Natural killer cell (primary cell): ENCODE measurements at regions not wholly inside any gene's neighbourhood (a gene's known extent, or its start where the extent isn't known, plus 50 kb on each side); places are given as distances from the start of the nearest gene placed in this dataset.

ENCODE experiments used
- ATAC-seq, 3 donors: fragments of 150-1000 bp in 2 of 3; fragments of 200-7000 bp in 1 of 3; cut with Tn5 transposase; 1 replicate in 1 of 3; 2 replicates in 2 of 3; pipeline ENCODE4 v1.10.0; 2021; ENCODE audit warnings: mild to moderate bottlenecking in 2 of 3, moderate library complexity in 2 of 3
- DNase-seq, 2 donors: peaks; one replicate each; pipeline versions ENCODE4 v3.0.0 to v3.0.0-alpha.2; 2013 to 2021; ENCODE audit warnings: mixed read lengths in 1 of 2
- H3K27ac ChIP-seq: one replicate; pipeline ENCODE4 v1.5.1; 2013; ENCODE audit warnings: mild to moderate bottlenecking, low read length
- H3K27me3 ChIP-seq: one replicate; pipeline ENCODE4 v1.6.1; 2013; ENCODE audit warnings: low read length; ENCODE audit not compliant: control insufficient read depth, insufficient read depth
- H3K36me3 ChIP-seq: one replicate; pipeline ENCODE4 v1.6.1; 2013; ENCODE audit warnings: low read length; ENCODE audit not compliant: control insufficient read depth, insufficient read depth
- H3K4me1 ChIP-seq: one replicate; pipeline ENCODE4 v1.6.1; 2013; ENCODE audit warnings: low read length; ENCODE audit not compliant: control insufficient read depth, insufficient read depth
- H3K4me3 ChIP-seq: one replicate; pipeline ENCODE4 v1.5.1; 2013; ENCODE audit warnings: low read length
- H3K9me3 ChIP-seq: one replicate; pipeline ENCODE4 v1.6.1; 2013; ENCODE audit warnings: low read length; ENCODE audit not compliant: control insufficient read depth, insufficient read depth
- H3K27ac Mint-ChIP-seq, 2 donors: one replicate each; pipeline ENCODE4 v1.8.0; 2022; ENCODE audit warnings: mild to moderate bottlenecking in 2 of 2, mixed read lengths in 2 of 2, moderate library complexity in 1 of 2
- H3K27me3 Mint-ChIP-seq, 2 donors: one replicate each; pipeline ENCODE4 v1.8.0; 2022; ENCODE audit warnings: low read depth in 2 of 2, mixed read lengths in 2 of 2
- H3K36me3 Mint-ChIP-seq: one replicate; pipeline ENCODE4 v1.8.0; 2022; ENCODE audit warnings: mixed read lengths
- H3K4me1 Mint-ChIP-seq, 2 donors: one replicate each; pipeline ENCODE4 v1.8.0; 2022; ENCODE audit warnings: mixed read lengths in 2 of 2
- H3K4me3 Mint-ChIP-seq: one replicate; pipeline ENCODE4 v1.8.0; 2022; ENCODE audit warnings: mild to moderate bottlenecking, moderate library complexity, mixed read lengths
- H3K9me3 Mint-ChIP-seq, 2 donors: one replicate each; pipeline ENCODE4 v1.8.0; 2022; ENCODE audit warnings: mixed read lengths in 2 of 2
- WGBS: methylation state at CpG from one replicate; pipeline ENCODE4 v1.1.7; 2013; ENCODE audit warnings: missing lambda C conversion rate; ENCODE audit not compliant: insufficient coverage; 5-methylcytosine and 5-hydroxymethylcytosine counted together
- intact Hi-C: fragments of 100-400 bp; cut with micrococcal nuclease; formaldehyde crosslinking; loops from one replicate; pipeline ENCODE4 v1.14.2; 2022
- TF ChIP-seq, protein P1 (sequence below): fragments of 200-600 bp; IDR thresholded peaks from one replicate; pipeline ENCODE4 v1.8.0; 2022; ENCODE audit warnings: antibody characterized with exemption

DNA sequence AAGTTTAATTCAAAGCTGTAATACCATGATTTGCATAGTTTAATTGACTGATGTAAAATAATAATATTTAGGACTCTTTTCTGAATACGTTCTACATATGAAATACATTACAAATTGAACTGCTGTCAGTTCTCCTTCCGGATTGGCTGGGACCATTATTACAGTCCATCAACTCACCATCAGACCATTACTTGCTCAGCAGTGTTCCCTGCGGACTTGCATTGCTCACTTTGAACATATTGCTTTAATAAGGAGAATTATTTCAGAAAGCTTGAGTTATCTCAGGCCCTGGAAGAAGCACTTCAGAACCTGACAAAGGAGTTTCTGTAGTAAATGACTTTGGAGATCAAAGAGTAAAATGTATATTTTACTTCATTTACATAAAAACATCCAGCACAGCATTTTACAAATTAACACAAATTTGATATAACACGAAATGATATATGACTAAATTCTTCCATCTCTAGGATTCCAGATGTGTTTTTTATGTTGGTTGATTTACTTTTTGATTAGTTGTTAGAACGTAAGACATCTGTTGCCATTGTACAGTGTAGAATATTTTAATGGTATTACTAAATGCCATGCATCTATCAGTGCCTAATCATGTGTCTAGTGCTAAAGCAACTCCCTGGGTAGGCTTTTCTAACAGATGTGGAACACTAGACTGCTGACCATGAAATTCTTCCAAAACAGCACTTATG is 418.5 kb upstream of the SEMA3A start:
- Mint-ChIP-seq H3K4me3 (no peak overlapping the region), H3K4me1 (no peaks in the 10 kb centered on the region), H3K27ac (no peak overlapping the region), H3K36me3 (peaks cover 7% of the 10 kb centered on the region), H3K27me3 (no peaks in the 10 kb centered on the region), H3K9me3 (peaks cover 13 to 14% of the 10 kb centered on the region in 2 donors)
- Histone ChIP-seq H3K27me3 (no peaks in the 10 kb centered on the region), H3K27ac (no peak overlapping the region), H3K36me3 (no peaks in the 10 kb centered on the region), H3K4me3 (no peak overlapping the region), H3K4me1 (no peaks in the 10 kb centered on the region), H3K9me3 (peaks cover 3% of the 10 kb centered on the region)
- intact Hi-C loops = no loop called here
- TF ChIP-seq, protein P1, sequence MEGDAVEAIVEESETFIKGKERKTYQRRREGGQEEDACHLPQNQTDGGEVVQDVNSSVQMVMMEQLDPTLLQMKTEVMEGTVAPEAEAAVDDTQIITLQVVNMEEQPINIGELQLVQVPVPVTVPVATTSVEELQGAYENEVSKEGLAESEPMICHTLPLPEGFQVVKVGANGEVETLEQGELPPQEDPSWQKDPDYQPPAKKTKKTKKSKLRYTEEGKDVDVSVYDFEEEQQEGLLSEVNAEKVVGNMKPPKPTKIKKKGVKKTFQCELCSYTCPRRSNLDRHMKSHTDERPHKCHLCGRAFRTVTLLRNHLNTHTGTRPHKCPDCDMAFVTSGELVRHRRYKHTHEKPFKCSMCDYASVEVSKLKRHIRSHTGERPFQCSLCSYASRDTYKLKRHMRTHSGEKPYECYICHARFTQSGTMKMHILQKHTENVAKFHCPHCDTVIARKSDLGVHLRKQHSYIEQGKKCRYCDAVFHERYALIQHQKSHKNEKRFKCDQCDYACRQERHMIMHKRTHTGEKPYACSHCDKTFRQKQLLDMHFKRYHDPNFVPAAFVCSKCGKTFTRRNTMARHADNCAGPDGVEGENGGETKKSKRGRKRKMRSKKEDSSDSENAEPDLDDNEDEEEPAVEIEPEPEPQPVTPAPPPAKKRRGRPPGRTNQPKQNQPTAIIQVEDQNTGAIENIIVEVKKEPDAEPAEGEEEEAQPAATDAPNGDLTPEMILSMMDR = no peak
- 87% methylated on average over 3 of the region's 5 CpGs for WGBS
- DNase-seq (no peak), ATAC-seq (no peak)

GRCh38 chr7:84611391-84611790 is 416.8 kb upstream of the SEMA3A start:
- no peak overlapping the region for H3K27ac ChIP-seq
- Mint-ChIP-seq H3K4me1 (no peaks in the 10 kb centered on the region), H3K9me3 (peaks cover 8 to 12% of the 10 kb centered on the region in 2 donors), H3K36me3 (no peaks in the 10 kb centered on the region), H3K27me3 (no peaks in the 10 kb centered on the region), H3K27ac (no peak overlapping the region), H3K4me3 (no peak overlapping the region)
- TF ChIP-seq, protein P1 = no peak
- no peaks in the 10 kb centered on the region for H3K27me3 ChIP-seq
- intact Hi-C loops = no loop called here
- no peaks in the 10 kb centered on the region for H3K4me1 ChIP-seq
- H3K4me3 ChIP-seq = no peak overlapping the region
- H3K36me3 ChIP-seq = no peaks in the 10 kb centered on the region
- ATAC-seq = no peak
- no peaks in the 10 kb centered on the region for H3K9me3 ChIP-seq
- no peak for DNase-seq
- WGBS = 83% methylated on average over 1 of the region's 2 CpGs

DNA sequence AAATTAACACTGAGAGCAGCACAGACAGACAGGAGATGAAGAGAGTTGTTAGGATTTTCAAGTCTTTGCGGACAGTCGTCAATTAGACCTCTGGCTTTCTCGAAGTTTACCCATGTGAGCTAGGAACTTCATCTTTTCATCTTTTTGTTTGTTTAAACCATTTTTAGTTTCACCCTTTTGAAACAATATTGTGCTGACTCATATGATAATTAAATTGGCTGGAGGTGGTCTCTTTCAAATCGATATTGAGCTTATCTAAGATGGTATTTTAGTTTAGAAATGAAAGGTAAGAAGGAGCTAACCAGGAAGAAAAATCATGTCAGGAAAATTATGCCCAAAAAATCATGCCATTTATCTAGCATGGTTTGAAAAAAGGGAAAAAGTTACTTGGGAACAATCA is 415.8 kb upstream of the SEMA3A start:
- ATAC-seq (no peak), DNase-seq (no peak)
- Mint-ChIP-seq H3K36me3 (no peaks in the 10 kb centered on the region), H3K27me3 (no peaks in the 10 kb centered on the region), H3K9me3 (peaks cover 7 to 12% of the 10 kb centered on the region in 2 donors), H3K27ac (no peak overlapping the region), H3K4me1 (no peaks in the 10 kb centered on the region), H3K4me3 (no peak overlapping the region)
- H3K36me3 ChIP-seq = no peaks in the 10 kb centered on the region
- H3K4me1 ChIP-seq = no peaks in the 10 kb centered on the region
- WGBS = 85% methylated on average over 4 of the region's 4 CpGs
- TF ChIP-seq, protein P1 = no peak
- intact Hi-C loops = no loop called here
- H3K9me3 ChIP-seq = no peaks in the 10 kb centered on the region
- H3K27ac ChIP-seq = no peak overlapping the region
- no peak overlapping the region for H3K4me3 ChIP-seq
- no peaks in the 10 kb centered on the region for H3K27me3 ChIP-seq

DNA sequence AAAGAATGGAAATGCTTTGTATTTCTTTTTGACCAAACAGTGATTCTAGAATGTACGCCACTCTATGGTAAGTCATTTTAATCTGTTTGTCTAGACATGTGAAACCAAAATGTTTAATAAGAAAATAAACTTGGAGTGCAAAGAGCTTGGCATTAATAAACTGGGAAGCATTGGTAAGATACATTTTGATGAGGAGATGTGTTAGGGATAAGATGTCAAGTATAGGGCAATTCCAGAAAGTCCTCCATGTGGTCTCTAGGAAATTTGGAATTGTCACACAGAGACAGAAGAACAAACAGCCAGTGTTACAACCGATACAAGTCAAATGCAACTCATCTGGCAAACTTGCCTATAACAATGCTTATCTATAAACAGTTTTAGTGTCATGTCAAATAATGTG is 410.7 kb upstream of the SEMA3A start:
- no peaks in the 10 kb centered on the region for H3K27me3 Mint-ChIP-seq
- intact Hi-C loops = no loop called here
- 77% methylated on average over 1 of the region's 2 CpGs for WGBS

More for the DNA sequence above, 410.7 kb upstream of the SEMA3A start:
- Histone ChIP-seq H3K27me3 (no peaks in the 10 kb centered on the region), H3K4me1 (no peaks in the 10 kb centered on the region), H3K9me3 (peaks cover 8% of the 10 kb centered on the region), H3K27ac (no peak overlapping the region), H3K4me3 (no peak overlapping the region), H3K36me3 (no peaks in the 10 kb centered on the region)
- ATAC-seq = no peak
- H3K27ac Mint-ChIP-seq = no peak overlapping the region
- H3K4me1 Mint-ChIP-seq = no peaks in the 10 kb centered on the region
- no peak for DNase-seq
- TF ChIP-seq, protein P1 = no peak
- H3K36me3 Mint-ChIP-seq = peaks cover 8% of the 10 kb centered on the region
- H3K9me3 Mint-ChIP-seq = peaks cover 15 to 18% of the 10 kb centered on the region in 2 donors
- no peak overlapping the region for H3K4me3 Mint-ChIP-seq
